HT-29 (cell line): ENCODE measurements at regions not wholly inside any gene's neighbourhood (a gene's known extent, or its start where the extent isn't known, plus 50 kb on each side); places are given as distances from the start of the nearest gene placed in this dataset.
"Not testable (repeated sequence)": the region's sequence is repeated elsewhere in the genome, so short reads cannot be mapped to it uniquely, and the experiment has no call there.

Experiments
- DNase-seq: peaks from one replicate; pipeline ENCODE4 v3.0.0-alpha.2; 2015; ENCODE audit warnings: low spot score

DNA sequence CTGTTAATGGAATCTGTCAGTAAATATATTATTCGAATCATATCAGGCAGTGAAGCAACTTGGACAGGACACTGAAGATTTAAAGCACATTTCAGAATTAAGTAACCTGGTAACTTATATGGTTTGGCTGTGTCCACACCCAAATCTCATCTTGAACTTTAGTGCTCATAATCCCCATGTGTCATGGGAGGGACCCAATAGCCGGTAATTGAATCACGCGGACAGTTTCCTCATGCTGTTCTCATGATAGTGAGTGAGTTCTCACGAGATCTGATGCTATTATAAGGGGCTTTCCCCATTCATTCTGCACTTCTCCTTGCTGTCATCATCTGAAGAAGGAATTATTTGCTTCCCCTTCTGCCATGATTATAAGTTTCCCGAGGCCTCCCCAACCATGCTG, 83.2 kb upstream of the COL1A2 start:
- DNase-seq: no peak

DNA sequence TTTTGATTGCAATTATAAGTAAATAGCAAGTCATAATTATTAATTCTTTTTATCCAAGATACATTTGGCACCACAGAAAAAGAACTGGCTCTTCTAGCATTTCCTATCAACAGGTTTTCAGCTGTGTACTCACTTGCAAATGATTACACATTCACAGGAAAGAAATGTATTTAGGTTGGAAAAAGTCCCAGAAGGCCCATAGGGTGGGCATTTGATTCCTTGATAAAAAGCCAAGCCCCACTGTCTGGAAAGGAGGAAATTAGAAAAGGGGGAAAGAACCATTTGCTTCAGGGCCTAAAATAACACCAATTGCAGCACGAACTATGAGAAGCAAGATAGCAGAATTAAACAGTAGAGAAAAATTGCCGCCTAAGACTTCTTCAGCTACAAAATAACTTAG, 80.8 kb upstream of the COL1A2 start:
- DNase-seq: no peak

DNA sequence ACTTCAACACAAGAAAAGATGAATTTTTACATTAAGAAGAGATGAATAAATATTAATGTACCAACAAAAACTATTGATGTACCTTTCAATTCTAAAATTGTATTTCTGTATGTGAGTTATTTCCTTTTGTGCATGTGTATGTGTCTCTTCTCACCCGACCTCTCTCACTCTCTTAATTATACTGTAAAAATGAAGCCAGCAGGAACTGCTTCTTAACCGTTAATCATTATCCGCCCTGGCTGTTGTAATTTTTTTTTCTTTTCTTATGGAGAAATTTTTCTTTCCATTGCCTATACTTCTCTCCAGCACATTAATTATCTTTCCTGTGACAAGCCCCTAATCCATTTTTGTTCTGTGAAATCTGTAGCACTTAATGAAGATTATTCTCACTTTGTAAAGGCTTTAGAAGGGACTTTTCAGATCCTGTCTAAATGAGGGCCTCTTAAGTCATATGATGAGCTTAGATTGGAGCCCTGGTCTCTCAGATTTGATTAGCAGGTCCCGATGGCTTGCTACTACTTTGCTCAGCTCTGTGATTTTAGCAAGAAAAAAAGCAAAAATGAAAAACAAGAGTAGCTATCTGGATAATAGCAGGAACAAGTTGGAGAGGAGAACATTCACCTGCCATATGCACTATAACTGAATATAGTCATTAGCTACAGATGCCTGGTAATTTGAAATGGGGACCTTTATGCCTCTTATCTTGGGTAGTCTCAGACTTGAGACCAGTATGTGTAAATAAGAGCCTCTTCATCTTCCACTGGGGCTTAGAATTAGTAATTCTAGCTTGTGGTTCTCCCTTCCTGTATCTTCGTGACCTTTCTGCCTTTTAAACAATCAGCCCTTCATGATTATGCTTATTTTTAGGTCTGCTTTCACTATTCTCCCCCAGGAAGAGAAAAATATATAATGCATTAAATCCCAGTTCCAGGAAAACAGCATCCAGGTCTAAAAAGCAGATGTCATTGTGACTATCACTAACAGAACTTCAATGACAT, 80.0 kb upstream of the COL1A2 start:
- DNase-seq: no peak

DNA sequence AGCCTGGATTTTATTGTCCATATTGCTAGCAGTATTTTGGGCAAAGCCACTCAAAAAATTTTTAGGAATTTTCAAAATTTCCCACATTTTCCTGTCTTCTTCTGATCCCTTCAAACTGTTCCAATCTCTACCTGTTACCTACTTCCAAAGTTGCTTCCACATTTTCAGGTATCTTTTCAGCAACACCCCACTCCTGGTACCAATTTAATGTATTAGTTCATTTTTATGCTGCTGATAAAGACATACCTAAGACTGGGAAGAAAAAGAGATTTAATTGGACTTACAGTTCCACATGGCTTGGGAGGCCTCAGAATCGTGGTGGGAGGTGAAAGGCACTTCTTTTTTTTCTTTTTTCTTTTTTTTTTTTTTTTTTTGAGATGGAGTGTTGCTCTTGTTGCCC, 73.6 kb upstream of the COL1A2 start:
- not testable (repeated sequence) for DNase-seq

DNA sequence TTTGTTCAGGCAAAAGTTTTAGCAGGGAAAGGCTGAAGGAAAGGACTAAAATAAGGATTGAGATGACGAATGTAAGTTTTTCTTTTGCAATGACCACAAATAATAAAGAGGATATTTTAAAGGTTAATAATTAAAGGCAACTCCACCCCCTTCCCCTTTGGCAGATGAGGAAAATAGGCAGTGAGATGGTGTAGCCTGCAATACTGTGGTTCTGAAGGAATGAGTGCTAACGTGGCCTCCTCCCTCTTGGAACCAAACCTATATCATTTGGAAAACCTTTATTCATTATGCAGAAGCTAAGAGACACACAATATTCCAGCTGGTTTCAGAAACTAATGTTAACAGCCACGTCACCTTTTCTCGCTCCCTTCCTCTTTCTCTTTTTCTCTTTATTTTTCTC, 70.9 kb upstream of the COL1A2 start:
- DNase-seq: no peak

DNA sequence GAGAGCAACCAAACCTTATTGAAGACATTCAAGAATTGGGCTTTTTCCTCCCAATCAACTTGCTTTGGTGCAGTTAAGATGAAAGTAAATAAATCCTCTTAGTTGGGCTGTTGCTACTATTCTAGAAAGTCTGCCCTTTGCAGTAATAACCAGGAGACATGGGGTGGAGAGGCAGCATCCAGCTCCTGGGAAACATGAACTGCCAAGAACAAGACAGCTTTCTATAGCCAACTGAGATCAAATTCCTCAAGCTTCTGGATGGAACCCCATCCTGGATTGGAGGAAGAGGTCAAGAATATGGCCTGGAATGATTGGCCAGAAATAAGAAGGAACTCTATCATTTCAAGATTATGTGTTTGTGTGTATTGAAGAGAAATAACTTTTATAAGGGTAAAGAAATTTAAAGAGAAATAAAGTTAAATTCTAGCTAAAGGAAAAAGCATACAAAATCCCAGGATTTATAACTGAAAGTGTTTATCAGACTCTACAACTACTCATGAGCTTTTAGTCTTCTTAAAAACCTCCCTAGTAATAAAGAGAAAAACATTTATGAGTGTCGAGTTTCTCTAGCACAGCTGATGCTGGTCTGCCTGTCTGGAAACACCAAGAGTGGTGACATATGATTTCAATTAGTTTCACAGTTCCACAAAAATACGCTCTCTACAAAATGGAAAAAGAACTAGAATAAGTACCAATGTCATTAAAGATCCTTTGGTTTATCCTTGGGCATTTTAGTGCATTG, 70.1 kb upstream of the COL1A2 start:
- no peak for DNase-seq

GRCh38 chr7:94325122-94325475, 69.6 kb upstream of the COL1A2 start:
- DNase-seq: no peak

DNA sequence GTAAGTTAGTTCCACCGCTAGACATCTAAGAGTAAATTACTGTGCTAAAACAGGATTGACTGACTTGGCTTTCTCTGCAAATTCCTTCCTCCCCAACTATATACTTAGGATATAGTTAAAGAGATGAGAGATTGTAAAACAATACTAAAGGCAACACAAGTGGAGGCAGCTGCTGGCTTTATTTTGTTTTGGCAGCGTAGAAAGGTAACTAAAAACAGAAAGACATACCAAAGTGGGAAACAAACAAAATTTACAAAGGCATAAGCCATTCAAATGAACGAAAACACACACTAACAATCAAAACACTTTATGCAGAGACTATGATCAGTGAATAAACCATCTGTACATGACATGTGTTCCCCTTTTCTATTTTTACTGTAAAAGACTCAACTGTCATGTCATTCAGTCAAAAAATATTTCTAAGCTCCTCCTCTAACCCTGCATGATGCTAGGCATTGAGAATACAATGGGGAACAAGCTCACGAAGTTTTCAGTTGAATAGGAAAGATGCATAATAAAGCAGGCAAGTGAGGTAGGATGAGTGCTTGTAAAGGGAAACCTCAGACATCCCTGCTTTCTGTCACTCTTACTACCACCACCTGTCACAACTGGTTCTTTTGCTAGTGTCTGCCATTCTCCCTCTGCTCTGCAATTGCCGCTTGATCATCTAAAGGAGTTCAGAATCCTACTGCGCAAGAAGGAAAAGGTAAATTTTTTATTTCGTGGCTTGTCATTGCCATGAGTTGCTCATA, 64.2 kb upstream of the COL1A2 start:
- DNase-seq: no peak

DNA sequence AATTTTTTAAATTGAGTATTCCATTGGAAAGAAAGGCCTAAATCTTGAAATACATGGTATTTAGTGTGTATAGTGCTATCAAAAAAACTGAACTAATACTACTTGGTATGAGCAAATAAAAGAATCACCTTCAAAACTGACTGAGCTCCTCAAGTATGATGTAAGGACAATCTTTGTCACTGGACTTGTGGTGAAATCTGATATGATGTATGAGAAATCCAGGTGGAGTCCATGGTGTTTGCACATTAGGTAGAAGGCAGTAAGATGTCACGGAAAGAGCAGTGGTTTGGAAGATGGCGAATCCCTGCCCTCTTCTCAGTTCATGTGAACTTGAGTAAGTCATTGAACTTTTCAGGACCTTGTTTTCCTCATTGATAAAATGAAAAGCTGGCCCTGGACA, 62.1 kb upstream of the COL1A2 start:
- no peak for DNase-seq

DNA sequence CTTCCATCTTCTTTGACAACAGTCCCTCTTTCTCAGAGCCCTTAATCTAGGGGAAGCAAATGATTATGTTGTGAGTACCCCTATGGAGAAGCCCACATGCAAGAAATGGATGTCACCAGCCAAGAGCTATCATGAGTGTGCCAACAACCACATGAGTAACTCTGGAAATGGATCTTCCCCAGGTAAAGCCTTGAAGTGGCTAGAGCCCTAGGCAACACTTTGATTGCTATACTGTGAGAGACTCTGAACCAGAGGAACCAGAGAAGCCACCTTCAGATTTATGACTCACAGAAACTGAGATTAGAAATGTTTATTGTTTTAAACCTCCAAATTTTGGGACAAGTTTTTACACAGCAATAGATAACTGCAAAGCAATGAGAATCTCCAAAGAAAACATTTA, 60.9 kb upstream of the COL1A2 start:
- DNase-seq: no peak

- no peak for DNase-seq
These were observed 59.1 kb upstream of the COL1A2 start for GRCh38 chr7:94335586-94335985.

DNA sequence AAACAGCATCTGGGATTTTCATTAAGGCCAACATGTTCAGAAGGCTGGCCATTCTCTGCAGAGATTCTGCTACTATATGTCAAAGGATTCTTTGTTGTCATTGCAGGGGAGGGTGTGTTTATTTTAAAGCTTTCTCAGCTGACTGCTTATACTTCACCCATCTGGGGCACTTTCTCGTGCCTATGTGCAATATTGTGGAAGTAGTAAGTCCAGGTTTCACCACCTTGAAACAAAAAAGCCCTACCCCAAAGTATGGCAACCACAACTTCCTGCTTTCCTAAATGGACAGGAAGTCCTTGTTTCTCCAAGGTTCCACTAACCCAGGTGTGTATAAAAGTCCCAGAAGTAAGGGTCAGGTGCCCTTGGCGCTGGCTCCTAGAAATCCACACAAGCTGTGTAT, 58.7 kb upstream of the COL1A2 start:
- no peak for DNase-seq

DNA sequence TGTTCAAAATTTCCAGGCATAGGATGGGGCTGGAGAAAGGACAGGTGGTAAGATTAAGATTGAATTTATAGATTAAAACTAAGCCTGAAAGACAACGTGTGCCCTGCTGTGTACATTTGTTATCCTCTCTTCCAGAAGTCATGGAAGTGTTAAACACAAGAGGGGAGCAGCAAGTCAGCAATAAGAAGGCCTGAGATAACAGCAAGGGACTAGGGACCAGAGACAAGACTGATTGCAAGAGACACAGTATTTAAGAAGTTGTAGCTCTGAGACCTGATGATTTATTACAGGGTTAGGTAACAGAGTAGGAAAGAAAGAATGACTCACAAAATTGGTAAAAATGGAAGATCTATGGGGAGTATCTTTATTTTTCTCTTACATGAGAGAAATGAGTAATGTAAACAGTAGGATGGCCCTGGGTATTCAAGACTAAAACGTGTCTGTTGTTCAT, 55.7 kb upstream of the COL1A2 start:
- DNase-seq: no peak

GRCh38 chr7:94344826-94345225, 49.9 kb upstream of the COL1A2 start:
- DNase-seq: no peak
